Esophagus squamous epithelium (tissue), 5 donors: ENCODE measurements at regions not wholly inside any gene's neighbourhood (a gene's known extent, or its start where the extent isn't known, plus 50 kb on each side); places are given as distances from the start of the nearest gene placed in this dataset.
"Not testable (repeated sequence)": the region's sequence is repeated elsewhere in the genome, so short reads cannot be mapped to it uniquely, and the experiment has no call there.

Source experiments
- DNase-seq: peaks from one replicate; lab custom pipeline; 2025; lab: John Stamatoyannopoulos, UW
- H3K27ac ChIP-seq, 4 donors: fragments of 200-600 bp; sonication (generic); one replicate each; pipeline ENCODE4 v1.5.1; 2016 to 2019; ENCODE audit warnings: mild to moderate bottlenecking in 1 of 4
- H3K27me3 ChIP-seq, 4 donors: fragments of 200-600 bp; sonication (generic); 1 replicate in 3 of 4; 2 replicates in 1 of 4; pipeline versions ENCODE4 v1.5.1 to v1.6.0; 2017 to 2021; ENCODE audit warnings: antibody characterized with exemption in 1 of 4
- H3K36me3 ChIP-seq, 3 donors: fragments of 200-600 bp; sonication (generic); one replicate each; pipeline ENCODE4 v1.5.1; 2016 to 2019
- H3K4me1 ChIP-seq, 3 donors: fragments of 200-600 bp; sonication (generic); one replicate each; pipeline ENCODE4 v1.5.1; 2017 to 2019
- H3K4me3 ChIP-seq, 4 donors: fragments of 200-600 bp; sonication (generic); 1 replicate in 3 of 4; 2 replicates in 1 of 4; pipeline ENCODE4 v1.5.1; 2016 to 2019; ENCODE audit warnings: mild to moderate bottlenecking in 2 of 4, moderate library complexity in 1 of 4
- H3K9me3 ChIP-seq, 3 donors: fragments of 200-600 bp; sonication (generic); one replicate each; pipeline ENCODE4 v1.5.1; 2016 to 2019
- POLR2A ChIP-seq, 4 donors: fragments of 450-650 bp; IDR thresholded peaks; one replicate each; pipeline ENCODE4 v1.6.1; 2017; ENCODE audit warnings: antibody characterized with exemption in 4 of 4, mild to moderate bottlenecking in 4 of 4, moderate library complexity in 3 of 4
- whole genome bisulfite sequencing, 2 donors: methylation state at CpG; one replicate each; pipeline ENCODE4 v1.1.5; 2018; 5-methylcytosine and 5-hydroxymethylcytosine counted together
- intact Hi-C: fragments of 100-400 bp; cut with DNase I; formaldehyde crosslinking; loops from one replicate; pipeline ENCODE4 v1.15.0; 2022
- TF ChIP-seq, protein P1 (sequence below), 6 experiments: fragments of 450-650 bp in 4 of 6; fragments of 200-600 bp in 2 of 6; sonication (generic) in 2 of 6; IDR thresholded peaks; one replicate each; pipeline ENCODE4 v1.5.1; 2016 to 2019; ENCODE audit warnings: antibody characterized with exemption in 6 of 6, mild to moderate bottlenecking in 4 of 6, moderate library complexity in 4 of 6
- donor health status: DM: yes; HTN: yes; CAD: no.

DNA sequence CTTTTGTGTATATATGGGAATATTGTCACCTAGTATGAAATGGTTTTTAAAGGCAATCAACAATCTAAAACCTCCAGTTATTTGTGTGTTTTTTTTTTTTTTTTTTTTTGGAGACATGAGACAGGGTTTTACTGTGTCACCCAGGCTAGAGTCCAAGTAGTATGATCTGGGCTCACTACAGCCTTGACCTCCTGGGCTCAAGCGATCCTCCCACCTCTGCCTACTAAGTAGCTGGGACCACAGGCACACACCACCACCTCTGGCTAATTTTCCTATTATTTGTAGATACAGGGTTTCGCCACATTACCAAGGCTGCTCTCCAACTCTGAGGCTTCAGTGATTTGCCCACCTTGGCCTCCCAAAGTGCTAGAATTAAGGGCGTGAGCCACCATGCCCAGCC, 349.9 kb downstream of the UTRN start:
- WGBS, 2 donors, result 97 to 98% methylated on average over 3 of the region's 3 CpGs
- H3K4me3 ChIP-seq, result no peak overlapping the region
- H3K36me3 ChIP-seq, result peaks cover 0 to 4% (median 0%) of the 10 kb centered on the region in 3 donors
- H3K27ac ChIP-seq, result no peak overlapping the region
- no peaks in the 10 kb centered on the region for H3K9me3 ChIP-seq
- no peak for DNase-seq
- intact Hi-C loops, result no loop called here
- H3K4me1 ChIP-seq, result peaks cover 0 to 7% (median 0%) of the 10 kb centered on the region in 3 donors
- no peaks in the 10 kb centered on the region for H3K27me3 ChIP-seq
- TF ChIP-seq, protein P1, sequence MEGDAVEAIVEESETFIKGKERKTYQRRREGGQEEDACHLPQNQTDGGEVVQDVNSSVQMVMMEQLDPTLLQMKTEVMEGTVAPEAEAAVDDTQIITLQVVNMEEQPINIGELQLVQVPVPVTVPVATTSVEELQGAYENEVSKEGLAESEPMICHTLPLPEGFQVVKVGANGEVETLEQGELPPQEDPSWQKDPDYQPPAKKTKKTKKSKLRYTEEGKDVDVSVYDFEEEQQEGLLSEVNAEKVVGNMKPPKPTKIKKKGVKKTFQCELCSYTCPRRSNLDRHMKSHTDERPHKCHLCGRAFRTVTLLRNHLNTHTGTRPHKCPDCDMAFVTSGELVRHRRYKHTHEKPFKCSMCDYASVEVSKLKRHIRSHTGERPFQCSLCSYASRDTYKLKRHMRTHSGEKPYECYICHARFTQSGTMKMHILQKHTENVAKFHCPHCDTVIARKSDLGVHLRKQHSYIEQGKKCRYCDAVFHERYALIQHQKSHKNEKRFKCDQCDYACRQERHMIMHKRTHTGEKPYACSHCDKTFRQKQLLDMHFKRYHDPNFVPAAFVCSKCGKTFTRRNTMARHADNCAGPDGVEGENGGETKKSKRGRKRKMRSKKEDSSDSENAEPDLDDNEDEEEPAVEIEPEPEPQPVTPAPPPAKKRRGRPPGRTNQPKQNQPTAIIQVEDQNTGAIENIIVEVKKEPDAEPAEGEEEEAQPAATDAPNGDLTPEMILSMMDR (IDR thresholded peaks at IDR 0.05), result no peak
- no peak for TF ChIP-seq POLR2A (IDR thresholded peaks at IDR 0.05)

DNA sequence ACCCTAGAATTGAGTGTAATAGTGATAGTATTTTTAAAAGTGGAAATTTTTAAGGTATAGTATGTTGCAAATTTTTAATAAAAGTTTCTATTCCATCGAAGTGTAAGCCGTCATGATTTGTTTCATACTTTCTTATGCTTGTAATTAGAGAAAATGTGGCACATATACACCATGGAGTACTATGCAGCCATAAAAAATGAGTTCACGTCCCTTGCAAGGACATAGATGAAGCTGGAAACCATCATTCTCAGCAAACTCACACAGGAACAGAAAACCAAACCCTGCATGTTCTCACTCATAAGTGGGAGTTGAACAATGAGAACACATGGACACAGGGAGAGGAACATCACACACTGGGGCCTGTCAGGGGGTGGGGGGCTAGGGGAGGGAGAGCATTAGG, 350.9 kb downstream of the UTRN start:
- WGBS, 2 donors, result 95 to 99% methylated on average over 3 of the region's 3 CpGs
- H3K27me3 ChIP-seq, intact Hi-C loops, H3K36me3 ChIP-seq, H3K4me3 ChIP-seq, H3K27ac ChIP-seq, H3K4me1 ChIP-seq, H3K9me3 ChIP-seq, DNase-seq: not testable (repeated sequence)

- Histone ChIP-seq H3K27ac (no peak overlapping the region), H3K36me3 (peaks cover 0 to 4% (median 0%) of the 10 kb centered on the region in 3 donors), H3K4me1 (peaks cover 0 to 7% (median 0%) of the 10 kb centered on the region in 3 donors), H3K27me3 (no peaks in the 10 kb centered on the region), H3K9me3 (no peaks in the 10 kb centered on the region), H3K4me3 (no peak overlapping the region)
- intact Hi-C loops, result no loop called here
- DNase-seq, result no peak
- no peak for TF ChIP-seq POLR2A (IDR thresholded peaks at IDR 0.05)
- TF ChIP-seq, protein P1 (IDR thresholded peaks at IDR 0.05), result no peak
- 52 to 59% methylated on average over 4 of the region's 4 CpGs for WGBS, 2 donors
Measured at GRCh38 chr6:144637541-144637940, 352.4 kb downstream of the UTRN start.

DNA sequence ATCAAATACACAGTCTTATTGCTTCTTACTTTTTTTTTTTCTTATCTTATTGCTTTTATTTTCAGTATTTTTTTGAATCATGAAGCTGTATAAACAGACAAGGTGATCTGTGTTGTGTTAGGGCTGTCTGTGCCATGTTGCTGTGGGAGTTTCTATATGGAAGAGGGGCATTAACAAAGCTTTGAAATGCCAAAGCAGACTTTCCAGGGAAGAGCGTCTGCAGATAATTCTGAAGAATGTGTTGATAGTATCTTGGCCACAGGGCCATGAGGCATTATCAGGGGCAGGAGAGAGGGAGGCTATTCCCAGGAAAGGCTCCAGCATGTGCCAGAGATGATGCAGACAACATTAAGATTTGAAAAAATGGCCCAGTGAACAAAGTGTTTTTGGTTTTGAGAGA, 354.5 kb downstream of the UTRN start:
- H3K4me1 ChIP-seq, result peaks cover 0 to 7% (median 0%) of the 10 kb centered on the region in 3 donors
- TF ChIP-seq, protein P1 (IDR thresholded peaks at IDR 0.05), result no peak
- TF ChIP-seq POLR2A (IDR thresholded peaks at IDR 0.05), result no peak
- no peak overlapping the region for H3K4me3 ChIP-seq
- DNase-seq, result no peak
- no peaks in the 10 kb centered on the region for H3K36me3 ChIP-seq
- no peaks in the 10 kb centered on the region for H3K27me3 ChIP-seq
- intact Hi-C loops, result no loop called here
- H3K27ac ChIP-seq, result no peak overlapping the region
- 56 to 88% methylated on average over 1 of the region's 1 CpG for WGBS, 2 donors
- H3K9me3 ChIP-seq, result no peaks in the 10 kb centered on the region

- no peak for DNase-seq
- Histone ChIP-seq H3K4me1 (peaks cover 0 to 7% (median 0%) of the 10 kb centered on the region in 3 donors), H3K9me3 (no peaks in the 10 kb centered on the region), H3K4me3 (no peak overlapping the region), H3K36me3 (no peaks in the 10 kb centered on the region), H3K27ac (no peak overlapping the region), H3K27me3 (no peaks in the 10 kb centered on the region)
- 71 to 83% methylated on average over 1 of the region's 1 CpG for WGBS, 2 donors
- intact Hi-C loops, result no loop called here
- no peak for TF ChIP-seq POLR2A (IDR thresholded peaks at IDR 0.05)
- TF ChIP-seq, protein P1 (IDR thresholded peaks at IDR 0.05), result no peak
Measured at GRCh38 chr6:144641286-144641685, 356.2 kb downstream of the UTRN start.

DNA sequence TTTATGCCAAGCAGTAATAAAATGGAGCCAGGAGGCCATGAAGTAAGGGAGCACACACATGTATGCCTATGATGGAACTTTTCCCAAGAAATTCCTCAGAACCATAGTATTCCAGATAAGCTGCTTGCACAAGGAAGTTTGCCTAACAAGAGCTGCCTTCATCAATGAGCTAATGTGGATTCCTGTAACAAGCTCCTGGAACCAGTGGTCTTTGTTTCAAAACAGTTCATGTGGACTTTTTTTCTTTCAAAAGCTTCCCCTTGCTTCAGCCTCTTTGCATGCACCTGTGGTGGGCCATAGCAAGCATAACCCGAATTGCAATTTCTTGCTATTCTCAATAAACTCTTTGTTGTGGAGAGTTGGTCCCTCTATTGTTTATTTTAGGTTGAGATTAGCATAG, 359.6 kb downstream of the UTRN start:
- intact Hi-C loops, result no loop called here
- DNase-seq, result no peak
- TF ChIP-seq, protein P1 (IDR thresholded peaks at IDR 0.05), result no peak
- TF ChIP-seq POLR2A (IDR thresholded peaks at IDR 0.05), result no peak
- Histone ChIP-seq H3K27me3 (no peaks in the 10 kb centered on the region), H3K36me3 (no peaks in the 10 kb centered on the region), H3K4me3 (no peak overlapping the region), H3K27ac (no peak overlapping the region), H3K4me1 (no peaks in the 10 kb centered on the region), H3K9me3 (no peaks in the 10 kb centered on the region)
- 77 to 88% methylated on average over 1 of the region's 1 CpG for WGBS, 2 donors
